ENCODE measurements at regions not wholly inside any gene's neighbourhood (a gene's known extent, or its start where the extent isn't known, plus 50 kb on each side); places are given as distances from the start of the nearest gene placed in this dataset.

DNA sequence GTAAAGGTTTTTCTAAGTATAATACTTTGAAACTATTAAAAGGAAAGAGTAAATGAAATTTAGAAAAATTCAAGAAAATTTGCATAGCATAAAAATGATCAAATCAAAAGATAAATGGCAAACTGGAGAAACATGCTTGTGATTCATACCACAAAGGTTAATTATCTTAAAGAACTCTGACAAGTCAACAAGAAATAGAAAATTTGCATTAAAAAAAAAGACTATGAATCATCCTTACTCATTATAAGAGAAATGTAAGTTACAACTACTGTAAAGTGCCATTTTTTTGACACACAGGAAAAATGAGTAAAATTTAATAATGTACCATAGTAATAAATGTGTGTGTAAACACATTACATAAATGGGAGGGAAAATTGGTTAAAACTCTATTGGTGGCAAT is 624.4 kb upstream of the C9orf72 start:
- TF ChIP-seq, protein P1, sequence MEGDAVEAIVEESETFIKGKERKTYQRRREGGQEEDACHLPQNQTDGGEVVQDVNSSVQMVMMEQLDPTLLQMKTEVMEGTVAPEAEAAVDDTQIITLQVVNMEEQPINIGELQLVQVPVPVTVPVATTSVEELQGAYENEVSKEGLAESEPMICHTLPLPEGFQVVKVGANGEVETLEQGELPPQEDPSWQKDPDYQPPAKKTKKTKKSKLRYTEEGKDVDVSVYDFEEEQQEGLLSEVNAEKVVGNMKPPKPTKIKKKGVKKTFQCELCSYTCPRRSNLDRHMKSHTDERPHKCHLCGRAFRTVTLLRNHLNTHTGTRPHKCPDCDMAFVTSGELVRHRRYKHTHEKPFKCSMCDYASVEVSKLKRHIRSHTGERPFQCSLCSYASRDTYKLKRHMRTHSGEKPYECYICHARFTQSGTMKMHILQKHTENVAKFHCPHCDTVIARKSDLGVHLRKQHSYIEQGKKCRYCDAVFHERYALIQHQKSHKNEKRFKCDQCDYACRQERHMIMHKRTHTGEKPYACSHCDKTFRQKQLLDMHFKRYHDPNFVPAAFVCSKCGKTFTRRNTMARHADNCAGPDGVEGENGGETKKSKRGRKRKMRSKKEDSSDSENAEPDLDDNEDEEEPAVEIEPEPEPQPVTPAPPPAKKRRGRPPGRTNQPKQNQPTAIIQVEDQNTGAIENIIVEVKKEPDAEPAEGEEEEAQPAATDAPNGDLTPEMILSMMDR (conservative IDR thresholded peaks at IDR 0.05; ENCODE audit: low read depth, low read length): no peak
- TF ChIP-seq RCOR1 (IDR thresholded peaks at IDR 0.05; ENCODE audit: insufficient replicate concordance, low read length) (no peak), POLR2A (IDR thresholded peaks at IDR 0.05; ENCODE audit: low read depth, low read length) (no peak), NFE2L2 (IDR thresholded peaks at IDR 0.05; ENCODE audit: low read depth, low read length) (no peak)
